ENCODE measurements at regions not wholly inside any gene's neighbourhood (a gene's known extent, or its start where the extent isn't known, plus 50 kb on each side); places are given as distances from the start of the nearest gene placed in this dataset.

- no peak for TF ChIP-seq CTCF (IDR thresholded peaks at IDR 0.05; ENCODE audit: insufficient read depth, low read length)
- no peak for TF ChIP-seq SPI1 (IDR thresholded peaks at IDR 0.05; ENCODE audit: borderline replicate concordance, low read depth)
Measured at GRCh38 chr5:171702135-171702770, 83.4 kb upstream of the SMIM23 start.

Measured in HL-60 (cell line).